HG03378 (cell line): ENCODE measurements at regions not wholly inside any gene's neighbourhood (a gene's known extent, or its start where the extent isn't known, plus 50 kb on each side); places are given as distances from the start of the nearest gene placed in this dataset.
A peak's percentile ranks its signal among the peaks of the same experiment; 100 is the strongest.
"Not testable (repeated sequence)": the region's sequence is repeated elsewhere in the genome, so short reads cannot be mapped to it uniquely, and the experiment has no call there.

Experiments
- ATAC-seq: cut with Tn5 transposase; IDR thresholded peaks from one replicate; pipeline ENCODE4 v1.9.1; 2021; ENCODE audit warnings: mild to moderate bottlenecking, moderate library complexity; ENCODE audit not compliant: unreplicated experiment

GRCh38 chr5:100249884-100250269, 285.3 kb upstream of the FAM174A start:
- no peak for ATAC-seq

- ATAC-seq = no peak
Observed at GRCh38 chr5:100249211-100249883, 285.8 kb upstream of the FAM174A start.

GRCh38 chr5:100232736-100233135, 302.4 kb upstream of the FAM174A start:
- no peak for ATAC-seq

- ATAC-seq = no peak
Observed at GRCh38 chr5:100188778-100189177, 346.4 kb upstream of the FAM174A start.

GRCh38 chr5:100188339-100188738, 346.8 kb upstream of the FAM174A start:
- no peak for ATAC-seq

- ATAC-seq = no peak
Observed at GRCh38 chr5:100186181-100186580, 349.0 kb upstream of the FAM174A start.

- no peak for ATAC-seq
Observed at GRCh38 chr5:100182402-100182801, 352.8 kb upstream of the FAM174A start.

GRCh38 chr5:100175346-100175745, 359.8 kb upstream of the FAM174A start:
- no peak for ATAC-seq

- ATAC-seq = peak; percentile 100
Observed at GRCh38 chr5:100165309-100165708, 369.9 kb upstream of the FAM174A start.

GRCh38 chr5:100161868-100162267, 373.3 kb upstream of the FAM174A start:
- ATAC-seq = no peak

- ATAC-seq = no peak
Observed at GRCh38 chr5:100157066-100157465, 378.1 kb upstream of the FAM174A start.

- ATAC-seq = no peak
Observed at GRCh38 chr5:100148239-100148638, 386.9 kb upstream of the FAM174A start.

- no peak for ATAC-seq
Observed at GRCh38 chr5:100142607-100143006, 392.6 kb upstream of the FAM174A start.

- no peak for ATAC-seq
Observed at GRCh38 chr5:100131161-100131560, 404.0 kb upstream of the FAM174A start.

GRCh38 chr5:100130307-100130706, 404.9 kb upstream of the FAM174A start:
- no peak for ATAC-seq

GRCh38 chr5:100119903-100120302, 415.3 kb upstream of the FAM174A start:
- no peak for ATAC-seq

GRCh38 chr5:100110497-100110896, 424.7 kb upstream of the FAM174A start:
- ATAC-seq = no peak

- ATAC-seq = no peak
Observed at GRCh38 chr5:100108883-100109282, 426.3 kb upstream of the FAM174A start.

- not testable (repeated sequence) for ATAC-seq
Observed at GRCh38 chr5:100103592-100104119, 431.5 kb upstream of the FAM174A start.

- ATAC-seq = not testable (repeated sequence)
Observed at GRCh38 chr5:100101466-100101865, 433.7 kb upstream of the FAM174A start.

GRCh38 chr5:100096328-100096727, 438.8 kb upstream of the FAM174A start:
- not testable (repeated sequence) for ATAC-seq

- ATAC-seq = not testable (repeated sequence)
Observed at GRCh38 chr5:100080703-100081102, 454.5 kb upstream of the FAM174A start.

- not testable (repeated sequence) for ATAC-seq
Observed at GRCh38 chr5:100079163-100079562, 456.0 kb upstream of the FAM174A start.
